Right atrium auricular region (tissue), 2 donors: ENCODE measurements at regions not wholly inside any gene's neighbourhood (a gene's known extent, or its start where the extent isn't known, plus 50 kb on each side); places are given as distances from the start of the nearest gene placed in this dataset.

Experiments
- DNase-seq: peaks from one replicate; pipeline ENCODE4 v3.0.0-alpha.2; 2019; ENCODE audit warnings: low spot score
- H3K27ac ChIP-seq, 2 donors: fragments of 200-600 bp; sonication (generic); 1 replicate in 1 of 2; 2 replicates in 1 of 2; pipeline ENCODE4 v1.5.1; 2016 to 2019
- H3K27me3 ChIP-seq, 2 donors: fragments of 200-600 bp; sonication (generic); one replicate each; pipeline versions ENCODE4 v1.5.1 to v1.6.0; 2017 to 2019
- H3K36me3 ChIP-seq: fragments of 200-600 bp; sonication (generic); one replicate; pipeline ENCODE4 v1.5.1; 2016
- H3K4me1 ChIP-seq, 2 donors: fragments of 200-600 bp; sonication (generic); one replicate each; pipeline versions ENCODE4 v1.5.1 to v1.6.0; 2017 to 2019
- H3K4me3 ChIP-seq, 2 donors: fragments of 200-600 bp; sonication (generic); 1 replicate in 1 of 2; 2 replicates in 1 of 2; pipeline ENCODE4 v1.5.1; 2017 to 2019; ENCODE audit warnings: mild to moderate bottlenecking in 1 of 2, moderate library complexity in 1 of 2
- H3K9me3 ChIP-seq, 2 donors: fragments of 200-600 bp; sonication (generic); one replicate each; pipeline ENCODE4 v1.5.1; 2019
- TF ChIP-seq, protein P1 (sequence below), 2 donors: fragments of 200-600 bp; sonication (generic); IDR thresholded peaks; one replicate each; pipeline ENCODE4 v1.5.1; 2019; ENCODE audit warnings: antibody characterized with exemption in 2 of 2

DNA sequence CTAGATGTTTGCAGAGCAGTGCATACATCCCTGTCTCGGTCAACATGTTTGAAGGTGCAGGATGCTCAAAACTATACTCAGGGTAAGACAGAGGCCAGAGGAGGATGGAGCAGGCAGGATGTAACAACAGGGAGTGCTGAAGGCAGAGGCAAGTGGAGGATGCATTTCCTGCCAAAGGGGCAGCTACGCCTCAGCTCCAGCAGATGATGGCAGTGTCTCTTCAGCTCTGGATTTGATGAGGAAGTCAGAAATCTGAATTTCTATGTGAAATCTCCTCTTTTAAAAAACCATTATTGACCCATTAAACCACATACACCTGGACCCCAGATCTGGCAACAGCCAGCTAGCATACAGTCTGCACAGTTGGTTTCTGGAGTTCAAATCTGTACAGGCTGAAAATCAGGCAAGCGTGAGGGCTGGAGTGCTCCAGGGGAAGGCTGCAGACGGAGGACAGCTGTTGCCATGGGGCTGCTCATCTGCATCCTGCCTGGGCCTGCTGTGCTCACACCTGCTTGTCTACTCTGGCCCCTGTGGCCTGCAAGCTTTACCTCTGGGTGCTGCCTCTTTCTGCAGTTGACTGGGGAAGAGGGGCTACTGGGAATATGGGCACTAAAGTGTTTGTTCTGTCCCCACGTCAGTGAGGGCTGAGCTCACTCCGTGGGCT is 152.9 kb upstream of the SLC28A3 start:
- TF ChIP-seq, protein P1, sequence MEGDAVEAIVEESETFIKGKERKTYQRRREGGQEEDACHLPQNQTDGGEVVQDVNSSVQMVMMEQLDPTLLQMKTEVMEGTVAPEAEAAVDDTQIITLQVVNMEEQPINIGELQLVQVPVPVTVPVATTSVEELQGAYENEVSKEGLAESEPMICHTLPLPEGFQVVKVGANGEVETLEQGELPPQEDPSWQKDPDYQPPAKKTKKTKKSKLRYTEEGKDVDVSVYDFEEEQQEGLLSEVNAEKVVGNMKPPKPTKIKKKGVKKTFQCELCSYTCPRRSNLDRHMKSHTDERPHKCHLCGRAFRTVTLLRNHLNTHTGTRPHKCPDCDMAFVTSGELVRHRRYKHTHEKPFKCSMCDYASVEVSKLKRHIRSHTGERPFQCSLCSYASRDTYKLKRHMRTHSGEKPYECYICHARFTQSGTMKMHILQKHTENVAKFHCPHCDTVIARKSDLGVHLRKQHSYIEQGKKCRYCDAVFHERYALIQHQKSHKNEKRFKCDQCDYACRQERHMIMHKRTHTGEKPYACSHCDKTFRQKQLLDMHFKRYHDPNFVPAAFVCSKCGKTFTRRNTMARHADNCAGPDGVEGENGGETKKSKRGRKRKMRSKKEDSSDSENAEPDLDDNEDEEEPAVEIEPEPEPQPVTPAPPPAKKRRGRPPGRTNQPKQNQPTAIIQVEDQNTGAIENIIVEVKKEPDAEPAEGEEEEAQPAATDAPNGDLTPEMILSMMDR (IDR thresholded peaks at IDR 0.05) = no peak

DNA sequence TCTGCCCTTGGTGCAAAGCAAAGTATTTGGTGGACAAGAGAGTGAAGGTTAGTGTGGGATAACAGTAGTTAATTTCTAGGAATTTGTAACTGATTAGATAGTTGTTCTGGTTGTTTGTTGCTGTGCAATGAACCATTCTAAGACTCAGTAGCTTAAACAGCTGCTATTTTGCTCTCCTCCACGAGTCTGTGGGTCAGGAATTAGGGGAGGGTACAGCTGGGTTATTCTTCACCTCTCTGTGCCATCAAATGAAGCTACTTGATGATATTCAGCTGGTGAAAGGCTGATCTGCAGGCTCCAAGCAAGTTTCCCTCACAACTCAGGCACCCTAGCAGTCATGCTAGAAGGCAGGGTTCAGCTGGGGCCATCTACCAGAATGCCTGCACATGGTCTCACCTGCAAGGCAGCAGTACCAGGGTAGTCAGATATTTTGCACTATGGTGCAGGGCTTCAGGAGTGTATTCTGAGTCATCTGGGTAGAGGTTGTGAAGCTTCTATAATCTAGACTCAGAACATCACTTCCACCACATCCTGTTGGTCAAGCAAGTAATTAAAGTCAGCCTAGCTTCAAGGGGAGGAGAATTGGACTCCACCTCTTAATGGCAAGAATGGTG is 159.5 kb upstream of the SLC28A3 start:
- H3K27me3 ChIP-seq = no peaks in the 10 kb centered on the region
- no peaks in the 10 kb centered on the region for H3K9me3 ChIP-seq
- no peaks in the 10 kb centered on the region for H3K4me1 ChIP-seq
- H3K27ac ChIP-seq = no peak overlapping the region
- H3K36me3 ChIP-seq = no peaks in the 10 kb centered on the region
- TF ChIP-seq, protein P1 (IDR thresholded peaks at IDR 0.05) = no peak
- H3K4me3 ChIP-seq = no peak overlapping the region
- DNase-seq = no peak

More for the DNA sequence above, 152.9 kb upstream of the SLC28A3 start:
- DNase-seq = no peak
- Histone ChIP-seq H3K36me3 (no peaks in the 10 kb centered on the region), H3K27ac (no peak overlapping the region), H3K4me1 (no peaks in the 10 kb centered on the region), H3K27me3 (no peaks in the 10 kb centered on the region), H3K4me3 (no peak overlapping the region), H3K9me3 (no peaks in the 10 kb centered on the region)

DNA sequence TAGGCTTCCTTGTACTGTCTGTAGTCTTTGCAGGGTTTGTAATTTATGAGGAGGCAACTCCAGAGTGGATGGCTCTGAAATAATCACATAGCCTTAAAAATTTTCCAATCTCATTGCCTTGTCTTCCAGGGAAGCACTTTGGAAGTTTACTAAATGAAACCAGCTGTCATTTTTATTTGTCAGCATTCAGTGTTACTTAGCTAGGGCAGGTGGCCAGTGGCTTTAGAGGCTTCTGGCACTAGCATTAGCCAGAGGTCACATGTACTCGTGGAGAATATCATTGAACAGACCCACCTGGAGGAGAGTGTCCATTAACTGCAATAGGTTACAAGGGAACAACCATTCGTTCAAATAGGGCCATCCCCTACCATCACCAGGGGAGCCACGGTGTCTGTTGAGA is 160.3 kb upstream of the SLC28A3 start:
- no peak overlapping the region for H3K4me3 ChIP-seq
- no peak overlapping the region for H3K27ac ChIP-seq
- no peaks in the 10 kb centered on the region for H3K36me3 ChIP-seq
- no peaks in the 10 kb centered on the region for H3K4me1 ChIP-seq
- H3K27me3 ChIP-seq = no peaks in the 10 kb centered on the region
- TF ChIP-seq, protein P1 (IDR thresholded peaks at IDR 0.05) = no peak
- DNase-seq = no peak
- H3K9me3 ChIP-seq = peaks cover 0 to under 1% of the 10 kb centered on the region in 2 donors

DNA sequence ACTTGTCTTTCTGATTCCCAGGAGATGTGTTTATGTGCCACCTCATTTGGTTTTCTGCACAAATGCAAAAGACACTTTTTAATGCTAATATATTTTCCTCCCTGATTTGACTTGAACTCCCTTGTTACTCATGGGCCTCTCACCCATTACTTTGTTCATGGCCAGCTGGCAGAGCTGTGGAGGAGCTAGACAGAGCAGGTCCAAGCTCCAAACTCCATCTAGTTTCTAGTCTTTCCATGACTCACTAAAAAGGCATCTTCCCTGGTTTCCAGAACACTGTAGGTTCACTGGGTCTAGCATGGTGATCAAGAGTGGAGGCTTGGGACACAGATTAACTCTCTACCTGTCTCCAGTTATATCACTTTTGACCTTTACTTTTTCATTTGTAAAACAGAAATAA is 161.0 kb upstream of the SLC28A3 start:
- no peaks in the 10 kb centered on the region for H3K27me3 ChIP-seq
- TF ChIP-seq, protein P1 (IDR thresholded peaks at IDR 0.05) = no peak
- no peak for DNase-seq
- no peaks in the 10 kb centered on the region for H3K4me1 ChIP-seq
- no peaks in the 10 kb centered on the region for H3K36me3 ChIP-seq
- H3K4me3 ChIP-seq = no peak overlapping the region
- H3K27ac ChIP-seq = no peak overlapping the region
- peaks cover 0 to 8% of the 10 kb centered on the region in 2 donors for H3K9me3 ChIP-seq

DNA sequence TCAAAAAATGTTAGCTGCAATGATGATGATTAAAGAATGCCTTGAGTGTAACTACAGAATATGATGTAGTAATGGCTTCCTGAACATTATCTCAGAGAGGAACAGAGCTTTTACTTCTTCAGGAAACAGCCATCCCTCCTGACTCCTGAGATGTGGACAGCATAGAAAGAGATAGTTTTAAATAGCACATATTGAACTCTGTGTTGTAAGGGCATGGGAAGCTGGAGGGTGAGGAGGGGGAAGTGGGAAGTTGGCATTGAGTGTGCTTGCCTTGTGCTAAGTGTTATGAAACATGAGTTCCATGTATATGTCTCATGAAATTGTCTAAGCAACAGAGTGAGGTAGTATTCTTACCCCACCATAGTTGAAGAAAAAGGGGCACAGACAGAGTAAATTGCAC is 161.5 kb upstream of the SLC28A3 start:
- H3K27me3 ChIP-seq = no peaks in the 10 kb centered on the region
- no peak for DNase-seq
- H3K9me3 ChIP-seq = peaks cover 0 to 11% of the 10 kb centered on the region in 2 donors

More for the DNA sequence above, 161.5 kb upstream of the SLC28A3 start:
- Histone ChIP-seq H3K4me1 (no peaks in the 10 kb centered on the region), H3K36me3 (no peaks in the 10 kb centered on the region), H3K4me3 (no peak overlapping the region), H3K27ac (no peak overlapping the region)
- TF ChIP-seq, protein P1 (IDR thresholded peaks at IDR 0.05) = no peak
